Spleen (tissue), 7 donors: ENCODE measurements at regions not wholly inside any gene's neighbourhood (a gene's known extent, or its start where the extent isn't known, plus 50 kb on each side); places are given as distances from the start of the nearest gene placed in this dataset.

Experiments used
- POLR2A ChIP-seq, 3 donors: fragments of 450-650 bp; IDR thresholded peaks; one replicate each; pipeline ENCODE4 v1.5.1; 2017; ENCODE audit warnings: antibody characterized with exemption in 3 of 3, mild to moderate bottlenecking in 1 of 3
- POLR2AphosphoS5 ChIP-seq, 3 donors: sonication (generic); formaldehyde crosslinking; IDR thresholded peaks; one replicate each; pipeline ENCODE4 v1.5.1; 2017; ENCODE audit warnings: antibody characterized with exemption in 3 of 3
- TF ChIP-seq, protein P1 (sequence below), 11 experiments: fragments of 200-600 bp in 7 of 11; fragments of 450-650 bp in 4 of 11; sonication (generic) in 4 of 11; IDR thresholded peaks in 8 of 11; conservative IDR thresholded peaks in 3 of 11; 1 replicate in 7 of 11; 2 replicates in 4 of 11; pipeline versions ENCODE4 v1.4.0 to v1.8.0; 2016 to 2021; ENCODE audit warnings: antibody characterized with exemption in 11 of 11, inconsistent platforms in 4 of 11, mild to moderate bottlenecking in 1 of 11
- donor health status: DM: no; HTN: no; CAD: no; lungs with moderate emphysema.
- donor health status: DM: no; HTN: no; CAD: no.
- donor health status: DM: no; HTN: no; CAD: no.

DNA sequence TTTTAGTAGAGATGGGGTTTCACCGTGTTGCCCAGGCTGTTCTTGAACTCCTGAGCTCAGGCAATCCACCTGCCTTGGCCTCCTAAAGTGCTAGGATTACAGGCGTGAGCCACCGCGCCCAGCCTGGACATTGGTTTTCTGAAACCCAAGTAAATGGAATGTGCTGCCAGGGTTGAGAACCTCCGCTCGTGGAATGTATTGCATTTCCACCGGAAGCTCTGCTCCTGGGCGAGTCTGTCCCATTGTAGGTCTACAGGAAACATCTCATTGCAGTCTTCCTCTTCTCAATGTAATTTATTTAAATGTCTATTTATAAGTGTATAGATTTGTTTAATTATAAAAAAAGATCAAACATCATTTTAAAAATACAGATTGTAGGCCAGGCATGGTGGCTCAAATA, 57.4 kb upstream of the HAPSTR1 start:
- TF ChIP-seq, protein P1, sequence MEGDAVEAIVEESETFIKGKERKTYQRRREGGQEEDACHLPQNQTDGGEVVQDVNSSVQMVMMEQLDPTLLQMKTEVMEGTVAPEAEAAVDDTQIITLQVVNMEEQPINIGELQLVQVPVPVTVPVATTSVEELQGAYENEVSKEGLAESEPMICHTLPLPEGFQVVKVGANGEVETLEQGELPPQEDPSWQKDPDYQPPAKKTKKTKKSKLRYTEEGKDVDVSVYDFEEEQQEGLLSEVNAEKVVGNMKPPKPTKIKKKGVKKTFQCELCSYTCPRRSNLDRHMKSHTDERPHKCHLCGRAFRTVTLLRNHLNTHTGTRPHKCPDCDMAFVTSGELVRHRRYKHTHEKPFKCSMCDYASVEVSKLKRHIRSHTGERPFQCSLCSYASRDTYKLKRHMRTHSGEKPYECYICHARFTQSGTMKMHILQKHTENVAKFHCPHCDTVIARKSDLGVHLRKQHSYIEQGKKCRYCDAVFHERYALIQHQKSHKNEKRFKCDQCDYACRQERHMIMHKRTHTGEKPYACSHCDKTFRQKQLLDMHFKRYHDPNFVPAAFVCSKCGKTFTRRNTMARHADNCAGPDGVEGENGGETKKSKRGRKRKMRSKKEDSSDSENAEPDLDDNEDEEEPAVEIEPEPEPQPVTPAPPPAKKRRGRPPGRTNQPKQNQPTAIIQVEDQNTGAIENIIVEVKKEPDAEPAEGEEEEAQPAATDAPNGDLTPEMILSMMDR (IDR thresholded peaks at IDR 0.05 in 8 of 11, conservative IDR thresholded peaks at IDR 0.05 in 3 of 11), result no peak
- TF ChIP-seq POLR2AphosphoS5 (IDR thresholded peaks at IDR 0.05) (no peak), POLR2A (IDR thresholded peaks at IDR 0.05) (no peak)
